ENCODE measurements at regions not wholly inside any gene's neighbourhood (a gene's known extent, or its start where the extent isn't known, plus 50 kb on each side); places are given as distances from the start of the nearest gene placed in this dataset.
A peak's percentile ranks its signal among the peaks of the same experiment; 100 is the strongest.

GRCh38 chr1:193437785-193438184 is 251.4 kb upstream of the B3GALT2 start:
- FAIRE-seq: no peak
- no peak overlapping the region for H2AFZ ChIP-seq (ENCODE audit: control insufficient read depth, low read depth, low read length)
- H3K4me2 ChIP-seq (ENCODE audit: control insufficient read depth, insufficient read depth): peak overlapping the region; percentile 21; the same call in 1 of the 2 replicates
- peak; percentile 87 for ATAC-seq
- ChIA-PET CTCF (interaction anchor here (1.5 kb wide), 1 partner anchor 30 kb away, joined by 4 read pairs; no protein-coding TSS in a partner anchor), RAD21 (ENCODE audit: unreplicated experiment) (interaction anchor here (1.3 kb wide), 1 partner anchor 11 kb away, joined by 5 read pairs; no protein-coding TSS in a partner anchor), SMC1A (ENCODE audit: uncharacterized antibody, unreplicated experiment) (interaction anchor here (1.0 kb wide), 1 partner anchor 14 kb away, joined by 3 read pairs; no protein-coding TSS in a partner anchor), POLR2A (no interaction called here)
- H4K20me1 ChIP-seq (ENCODE audit: control insufficient read depth, insufficient read depth): no peaks in the 10 kb centered on the region
- H3K4me1 ChIP-seq (ENCODE audit: control insufficient read depth, insufficient read depth, low read length): peaks cover 13% of the 10 kb centered on the region
- no TSS peak for BruUV-seq (replicated peaks)
- H3K27ac ChIP-seq (ENCODE audit: control insufficient read depth, insufficient read depth): no peak overlapping the region
- H3K36me3 ChIP-seq (ENCODE audit: control insufficient read depth in 2 of 2, insufficient read depth in 2 of 2, low read length in 1 of 2): no peaks in the 10 kb centered on the region
- no peaks in the 10 kb centered on the region for H3K79me2 ChIP-seq (ENCODE audit: control insufficient read depth, insufficient read depth, low read length)
- peaks cover 9% of the 10 kb centered on the region; the same call in 1 of the 3 replicates for H3K9me3 ChIP-seq (replicated peaks; ENCODE audit: control insufficient read depth, insufficient read depth, low read length)
- intact Hi-C loops (cut with micrococcal nuclease; ENCODE audit: unreplicated experiment) (no loop called here), in situ Hi-C loops (cut with MboI) (no loop called here)
- no peaks in the 10 kb centered on the region; a peak in 1 of 4 replicates for H3K27me3 ChIP-seq (replicated peaks in 1 of 2; ENCODE audit: control insufficient read depth in 2 of 2, insufficient read depth in 2 of 2, low read length in 1 of 2)
- DNase-seq (ENCODE audit: low read depth, low spot score): peak; percentile 41
- no peak overlapping the region for H3K4me3 ChIP-seq
- H3K9ac ChIP-seq (ENCODE audit: control insufficient read depth, insufficient read depth, low read length): no peak overlapping the region
- TF ChIP-seq IKZF2 (IDR thresholded peaks at IDR 0.05): peak; percentile 36 to 61; a peak in 3 of 4 replicates
- TF ChIP-seq RELB (IDR thresholded peaks at IDR 0.05; ENCODE audit: low read depth): peak; percentile 77
- TF ChIP-seq NKRF (conservative IDR thresholded peaks at IDR 0.05): no peak
- TF ChIP-seq JUNB (IDR thresholded peaks at IDR 0.05): no peak
- TF ChIP-seq HDGF (IDR thresholded peaks at IDR 0.05): no peak
- TF ChIP-seq PBX3 (IDR thresholded peaks at IDR 0.05; ENCODE audit: insufficient replicate concordance, low read depth, low read length): no peak
- TF ChIP-seq KLF5 (IDR thresholded peaks at IDR 0.05; ENCODE audit: partially characterized antibody): no peak
- no peak for TF ChIP-seq STAT3 (IDR thresholded peaks at IDR 0.05; ENCODE audit: low read depth, low read length)
- no peak for TF ChIP-seq EED (IDR thresholded peaks at IDR 0.05; ENCODE audit: low read depth)
- no peak for TF ChIP-seq PRDM15 (CRISPR knock-in tag; IDR thresholded peaks at IDR 0.05)
- TF ChIP-seq CREM (IDR thresholded peaks at IDR 0.05; ENCODE audit: low read depth): no peak
- TF ChIP-seq TCF7 (IDR thresholded peaks at IDR 0.05; ENCODE audit: borderline replicate concordance): 0 out of 2 replicates have a peak, but pooled peaks have one; percentile 22
- no peak for TF ChIP-seq ELK1 (IDR thresholded peaks at IDR 0.05; ENCODE audit: low read depth, low read length)
- peak; percentile 56 for TF ChIP-seq NFIC (IDR thresholded peaks at IDR 0.05; ENCODE audit: low read depth, low read length)
- TF ChIP-seq BCL11A (IDR thresholded peaks at IDR 0.05; ENCODE audit: low read depth, low read length): 0 out of 2 replicates have a peak, but pooled peaks have one; percentile 38
- no peak for TF ChIP-seq NR2C1 (IDR thresholded peaks at IDR 0.05)
- TF ChIP-seq SIN3A (IDR thresholded peaks at IDR 0.05; ENCODE audit: low read depth, low read length): no peak
